ENCODE measurements at regions not wholly inside any gene's neighbourhood (a gene's known extent, or its start where the extent isn't known, plus 50 kb on each side); places are given as distances from the start of the nearest gene placed in this dataset.
A peak's percentile ranks its signal among the peaks of the same experiment; 100 is the strongest.

DNA sequence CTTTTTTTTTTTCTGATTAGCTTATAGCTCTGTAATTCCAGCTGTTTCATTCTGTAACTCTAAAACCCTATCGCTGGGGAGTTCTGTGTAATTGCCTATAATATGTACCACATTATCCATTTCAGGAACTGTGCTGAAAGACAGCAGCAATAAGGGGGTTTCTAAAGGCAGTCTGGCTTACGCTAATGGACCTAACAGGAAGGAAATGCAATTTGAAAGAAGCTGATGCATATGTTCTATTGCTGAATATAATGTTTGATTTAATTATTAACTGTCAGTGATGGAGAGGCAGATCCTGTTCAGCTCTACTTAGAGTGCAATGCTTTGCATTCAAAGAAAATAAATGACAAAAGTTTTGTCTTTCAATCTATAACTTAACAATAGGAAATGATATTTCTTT lies 209.4 kb upstream of the SNX7 start:
- no peaks in the 10 kb centered on the region for H3K36me3 ChIP-seq
- no peak for TF ChIP-seq CTCF (IDR thresholded peaks at IDR 0.05; ENCODE audit: low read depth, low read length)

GRCh38 chr1:98441281-98441680 lies 220.2 kb upstream of the SNX7 start:
- Histone ChIP-seq H3K4me1 (ENCODE audit: low read depth) (no peaks in the 10 kb centered on the region), H3K4me3 (no peak overlapping the region), H3K36me3 (no peaks in the 10 kb centered on the region), H3K27me3 (no peaks in the 10 kb centered on the region), H3K27ac (no peak overlapping the region), H3K9me3 (ENCODE audit: low read depth) (no peaks in the 10 kb centered on the region)
- no peak for DNase-seq (ENCODE audit: low read depth in 1 of 2, low spot score in 1 of 2)
- no peak for TF ChIP-seq CTCF (IDR thresholded peaks at IDR 0.05; ENCODE audit: low read depth, low read length)

More for the DNA sequence above, 209.4 kb upstream of the SNX7 start:
- Histone ChIP-seq H3K4me3 (no peak overlapping the region), H3K27ac (no peak overlapping the region), H3K4me1 (ENCODE audit: low read depth) (no peaks in the 10 kb centered on the region), H3K9me3 (ENCODE audit: low read depth) (no peaks in the 10 kb centered on the region), H3K27me3 (no peaks in the 10 kb centered on the region)
- peak in 1 of 2 donors; percentile 20 for DNase-seq (ENCODE audit: low read depth in 1 of 2, low spot score in 1 of 2)

DNA sequence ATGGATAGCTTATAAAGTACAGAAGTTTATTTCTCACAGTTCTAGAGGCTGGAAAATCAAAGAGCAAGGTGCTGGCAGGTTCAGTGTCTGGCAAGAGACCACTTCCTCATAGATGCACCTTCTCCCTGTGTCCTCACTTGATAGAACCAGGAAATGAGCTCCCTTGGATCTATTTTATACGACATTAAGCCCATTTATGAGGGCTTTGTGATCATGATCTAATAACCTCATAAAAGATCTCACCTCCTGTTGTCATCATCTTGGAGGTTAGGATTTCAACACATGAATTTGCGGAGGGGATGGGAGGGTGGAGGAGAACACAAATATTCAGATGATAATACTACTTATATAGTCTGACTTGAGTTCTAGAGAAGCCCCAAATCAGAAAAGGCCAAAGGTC lies 222.1 kb upstream of the SNX7 start:
- no peak for DNase-seq (ENCODE audit: low read depth in 1 of 2, low spot score in 1 of 2)
- no peaks in the 10 kb centered on the region for H3K27me3 ChIP-seq
- H3K36me3 ChIP-seq, result no peaks in the 10 kb centered on the region
- H3K4me1 ChIP-seq (ENCODE audit: low read depth), result no peaks in the 10 kb centered on the region
- no peaks in the 10 kb centered on the region for H3K9me3 ChIP-seq (ENCODE audit: low read depth)
- no peak overlapping the region for H3K27ac ChIP-seq
- H3K4me3 ChIP-seq, result no peak overlapping the region
- no peak for TF ChIP-seq CTCF (IDR thresholded peaks at IDR 0.05; ENCODE audit: low read depth, low read length)

DNA sequence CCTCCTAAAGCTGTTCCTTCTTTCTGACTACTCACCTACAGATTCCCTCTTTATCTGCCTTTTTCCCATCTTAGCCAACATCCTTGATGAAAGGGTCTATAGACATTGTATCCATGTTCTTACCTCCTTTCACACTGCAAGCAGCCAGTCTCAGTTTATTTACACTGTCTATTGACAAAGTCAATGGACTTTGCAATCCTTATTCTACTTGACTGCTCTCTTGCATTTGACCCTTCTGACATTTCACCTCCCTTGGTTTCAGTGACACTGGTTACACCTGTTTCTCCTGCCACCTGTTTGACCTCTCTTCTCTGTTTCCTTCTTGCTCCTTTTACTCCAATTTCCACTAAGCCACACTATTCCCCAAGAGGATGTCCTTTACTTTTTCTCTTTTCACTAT lies 224.0 kb upstream of the SNX7 start:
- H3K27ac ChIP-seq, result no peak overlapping the region
- DNase-seq (ENCODE audit: low read depth in 1 of 2, low spot score in 1 of 2), result no peak

DNA sequence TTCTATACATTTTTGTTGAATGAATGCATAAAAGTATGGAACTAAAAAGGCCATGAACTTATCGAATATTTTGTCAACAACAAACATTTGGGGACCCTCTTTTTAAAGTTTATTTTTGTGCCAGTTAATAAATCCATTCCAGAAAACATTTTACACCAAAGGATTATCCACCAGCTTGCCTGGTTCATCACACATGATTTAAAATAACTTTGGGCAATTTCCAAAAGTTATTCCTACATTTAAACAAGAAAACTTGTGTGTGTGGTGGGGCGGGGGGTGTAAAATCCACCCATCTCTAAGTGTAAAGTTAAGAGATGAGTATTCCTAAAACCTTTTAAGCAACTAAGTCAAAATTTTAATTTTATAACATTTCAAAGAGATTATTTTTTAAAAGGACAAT lies 224.5 kb upstream of the SNX7 start:
- Histone ChIP-seq H3K27me3 (no peaks in the 10 kb centered on the region), H3K4me1 (ENCODE audit: low read depth) (no peaks in the 10 kb centered on the region), H3K4me3 (no peak overlapping the region), H3K27ac (no peak overlapping the region), H3K9me3 (ENCODE audit: low read depth) (no peaks in the 10 kb centered on the region), H3K36me3 (no peaks in the 10 kb centered on the region)
- no peak for TF ChIP-seq CTCF (IDR thresholded peaks at IDR 0.05; ENCODE audit: low read depth, low read length)
- no peak for DNase-seq (ENCODE audit: low read depth in 1 of 2, low spot score in 1 of 2)

More for the DNA sequence above, 224.0 kb upstream of the SNX7 start:
- Histone ChIP-seq H3K4me3 (no peak overlapping the region), H3K4me1 (ENCODE audit: low read depth) (no peaks in the 10 kb centered on the region), H3K27me3 (no peaks in the 10 kb centered on the region), H3K36me3 (no peaks in the 10 kb centered on the region), H3K9me3 (ENCODE audit: low read depth) (no peaks in the 10 kb centered on the region)
- no peak for TF ChIP-seq CTCF (IDR thresholded peaks at IDR 0.05; ENCODE audit: low read depth, low read length)

- Histone ChIP-seq H3K27me3 (no peaks in the 10 kb centered on the region), H3K36me3 (no peaks in the 10 kb centered on the region), H3K4me1 (ENCODE audit: low read depth) (no peaks in the 10 kb centered on the region), H3K27ac (no peak overlapping the region), H3K4me3 (no peak overlapping the region), H3K9me3 (ENCODE audit: low read depth) (no peaks in the 10 kb centered on the region)
- TF ChIP-seq CTCF (IDR thresholded peaks at IDR 0.05; ENCODE audit: low read depth, low read length), result no peak
- no peak for DNase-seq (ENCODE audit: low read depth in 1 of 2, low spot score in 1 of 2)
These were observed 231.5 kb upstream of the SNX7 start for GRCh38 chr1:98429965-98430443.

Data from cardiac muscle cell (in vitro differentiated cells and primary cell).